ENCODE measurements at regions not wholly inside any gene's neighbourhood (a gene's known extent, or its start where the extent isn't known, plus 50 kb on each side); places are given as distances from the start of the nearest gene placed in this dataset.

GRCh38 chr18:26686532-26686931 is 138.2 kb upstream of the KCTD1 start:
- Mint-ChIP-seq H3K27ac (peak overlapping the region; percentile 93), H3K4me1 (peaks cover 49% of the 10 kb centered on the region), H3K4me3 (no peak overlapping the region), H3K27me3 (ENCODE audit: low read depth, poor library complexity) (peaks cover 2% of the 10 kb centered on the region), H3K36me3 (ENCODE audit: low read depth) (peaks cover 3% of the 10 kb centered on the region), H3K9me3 (peaks cover 11% of the 10 kb centered on the region)
- TF ChIP-seq, protein P1, sequence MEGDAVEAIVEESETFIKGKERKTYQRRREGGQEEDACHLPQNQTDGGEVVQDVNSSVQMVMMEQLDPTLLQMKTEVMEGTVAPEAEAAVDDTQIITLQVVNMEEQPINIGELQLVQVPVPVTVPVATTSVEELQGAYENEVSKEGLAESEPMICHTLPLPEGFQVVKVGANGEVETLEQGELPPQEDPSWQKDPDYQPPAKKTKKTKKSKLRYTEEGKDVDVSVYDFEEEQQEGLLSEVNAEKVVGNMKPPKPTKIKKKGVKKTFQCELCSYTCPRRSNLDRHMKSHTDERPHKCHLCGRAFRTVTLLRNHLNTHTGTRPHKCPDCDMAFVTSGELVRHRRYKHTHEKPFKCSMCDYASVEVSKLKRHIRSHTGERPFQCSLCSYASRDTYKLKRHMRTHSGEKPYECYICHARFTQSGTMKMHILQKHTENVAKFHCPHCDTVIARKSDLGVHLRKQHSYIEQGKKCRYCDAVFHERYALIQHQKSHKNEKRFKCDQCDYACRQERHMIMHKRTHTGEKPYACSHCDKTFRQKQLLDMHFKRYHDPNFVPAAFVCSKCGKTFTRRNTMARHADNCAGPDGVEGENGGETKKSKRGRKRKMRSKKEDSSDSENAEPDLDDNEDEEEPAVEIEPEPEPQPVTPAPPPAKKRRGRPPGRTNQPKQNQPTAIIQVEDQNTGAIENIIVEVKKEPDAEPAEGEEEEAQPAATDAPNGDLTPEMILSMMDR (IDR thresholded peaks at IDR 0.05), result no peak
- no peak for DNase-seq

DNA sequence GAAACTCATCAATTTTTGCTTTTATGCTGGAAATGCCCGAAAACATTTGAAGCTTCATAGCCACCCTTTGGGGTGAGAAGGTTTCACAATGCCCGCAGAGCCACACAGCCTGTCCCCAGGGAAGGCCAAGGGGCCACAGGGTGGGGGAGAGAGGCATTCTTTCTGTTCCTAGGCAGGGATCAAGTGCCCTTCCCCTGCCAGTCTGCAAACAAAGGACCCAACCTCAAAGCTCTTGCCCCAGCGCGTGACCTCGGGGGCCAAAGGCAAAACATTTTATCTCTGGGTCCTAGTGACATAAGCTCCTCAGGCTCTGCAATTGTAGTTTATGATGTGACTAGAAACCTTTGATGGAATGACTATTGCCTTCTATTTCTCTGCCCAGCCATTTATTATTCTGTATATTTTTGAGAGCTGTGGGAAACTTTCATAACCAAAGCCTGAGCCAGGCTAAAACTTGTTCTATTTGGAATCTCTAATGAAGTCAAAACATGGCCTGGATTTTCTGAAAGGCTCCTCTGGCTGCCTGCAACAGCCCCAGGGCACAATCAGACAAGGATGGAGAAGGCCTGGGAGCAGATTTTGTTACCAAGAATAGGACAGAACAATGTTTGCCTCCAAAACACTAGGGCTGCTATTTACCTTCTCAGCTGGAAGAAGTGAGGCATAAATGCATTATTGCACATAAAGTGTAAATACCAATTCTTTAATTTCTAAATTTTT is 137.2 kb upstream of the KCTD1 start:
- Mint-ChIP-seq H3K27ac (peak overlapping the region; percentile 78), H3K4me1 (peaks cover 49% of the 10 kb centered on the region), H3K36me3 (ENCODE audit: low read depth) (no peaks in the 10 kb centered on the region), H3K27me3 (ENCODE audit: low read depth, poor library complexity) (peaks cover 3% of the 10 kb centered on the region), H3K4me3 (peak overlapping the region; percentile 48), H3K9me3 (peaks cover 1% of the 10 kb centered on the region)
- TF ChIP-seq, protein P1 (IDR thresholded peaks at IDR 0.05), result no peak
- DNase-seq, result peak; percentile 9

DNA sequence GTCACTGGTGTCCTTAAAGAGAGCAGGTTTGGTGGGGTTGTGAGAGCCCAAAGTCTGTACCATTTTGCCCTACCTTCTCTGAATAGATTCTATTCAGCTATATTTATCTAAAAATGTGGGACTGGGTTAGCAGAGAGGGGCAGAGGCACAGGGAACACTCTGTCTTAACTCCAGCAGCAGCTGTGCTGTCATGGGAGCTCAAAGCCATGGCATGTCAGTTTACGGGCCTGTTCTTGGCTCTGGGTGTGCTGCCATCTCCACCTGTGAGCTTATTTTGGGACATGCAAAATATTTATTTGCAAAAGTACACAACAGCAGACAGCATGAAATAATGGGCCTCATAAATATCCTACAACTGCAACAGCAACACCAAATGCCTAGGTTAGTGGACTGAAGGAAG is 129.6 kb upstream of the KCTD1 start:
- peaks cover 22% of the 10 kb centered on the region for H3K9me3 Mint-ChIP-seq
- peaks cover 5% of the 10 kb centered on the region for H3K36me3 Mint-ChIP-seq (ENCODE audit: low read depth)
- DNase-seq, result no peak
- H3K4me3 Mint-ChIP-seq, result no peak overlapping the region
- TF ChIP-seq, protein P1 (IDR thresholded peaks at IDR 0.05), result no peak
- H3K27me3 Mint-ChIP-seq (ENCODE audit: low read depth, poor library complexity), result peaks cover 9% of the 10 kb centered on the region
- H3K27ac Mint-ChIP-seq, result no peak overlapping the region
- peaks cover 5% of the 10 kb centered on the region for H3K4me1 Mint-ChIP-seq

- TF ChIP-seq, protein P1 (IDR thresholded peaks at IDR 0.05), result no peak
- H3K27ac Mint-ChIP-seq, result no peak overlapping the region
- peaks cover 41% of the 10 kb centered on the region for H3K27me3 Mint-ChIP-seq (ENCODE audit: low read depth, poor library complexity)
- H3K36me3 Mint-ChIP-seq (ENCODE audit: low read depth), result no peaks in the 10 kb centered on the region
- no peak overlapping the region for H3K4me3 Mint-ChIP-seq
- no peak for DNase-seq
- peaks cover 19% of the 10 kb centered on the region for H3K4me1 Mint-ChIP-seq
- H3K9me3 Mint-ChIP-seq, result no peaks in the 10 kb centered on the region
Measured at GRCh38 chr18:26667046-26667445, 118.7 kb upstream of the KCTD1 start.

DNA sequence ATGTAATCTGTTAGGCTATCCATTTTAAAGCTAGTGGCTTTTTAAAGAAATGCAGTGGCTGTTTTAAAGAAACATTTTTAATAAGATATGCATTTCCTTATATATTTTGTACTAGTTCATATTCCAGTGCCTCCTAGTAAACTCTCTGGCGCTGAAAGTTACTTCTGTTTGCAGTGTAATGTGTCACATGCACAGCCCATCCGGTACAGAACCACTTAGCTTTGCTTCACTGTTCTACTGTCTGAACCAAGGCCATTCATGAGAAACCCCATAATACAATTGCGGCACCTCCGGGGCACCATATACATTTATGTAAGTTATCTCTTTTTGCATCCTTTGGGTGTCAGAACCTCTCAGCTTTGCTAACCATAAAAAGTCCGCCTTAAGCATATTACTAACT is 114.6 kb upstream of the KCTD1 start:
- no peaks in the 10 kb centered on the region for H3K36me3 Mint-ChIP-seq (ENCODE audit: low read depth)

More for the DNA sequence above, 114.6 kb upstream of the KCTD1 start:
- Mint-ChIP-seq H3K27me3 (ENCODE audit: low read depth, poor library complexity) (peaks cover 35% of the 10 kb centered on the region), H3K4me3 (no peak overlapping the region), H3K4me1 (peaks cover 35% of the 10 kb centered on the region), H3K27ac (no peak overlapping the region), H3K9me3 (no peaks in the 10 kb centered on the region)
- no peak for DNase-seq
- TF ChIP-seq, protein P1 (IDR thresholded peaks at IDR 0.05), result no peak

Data from nephron progenitor cell (in vitro differentiated cells).